Testis (tissue), 2 donors: ENCODE measurements at regions not wholly inside any gene's neighbourhood (a gene's known extent, or its start where the extent isn't known, plus 50 kb on each side); places are given as distances from the start of the nearest gene placed in this dataset.

Source experiments
- POLR2A ChIP-seq: fragments of 450-650 bp; IDR thresholded peaks from one replicate; pipeline ENCODE4 v1.6.1; 2017; ENCODE audit warnings: antibody characterized with exemption, mild to moderate bottlenecking, moderate library complexity
- TF ChIP-seq, protein P1 (sequence below), 3 experiments: fragments of 450-650 bp in 2 of 3; fragments of 200-600 bp in 1 of 3; sonication (generic) in 1 of 3; IDR thresholded peaks; one replicate each; pipeline ENCODE4 v1.5.1; 2016 to 2019; ENCODE audit warnings: antibody characterized with exemption in 3 of 3, mild to moderate bottlenecking in 2 of 3, moderate library complexity in 1 of 3

- TF ChIP-seq, protein P1, sequence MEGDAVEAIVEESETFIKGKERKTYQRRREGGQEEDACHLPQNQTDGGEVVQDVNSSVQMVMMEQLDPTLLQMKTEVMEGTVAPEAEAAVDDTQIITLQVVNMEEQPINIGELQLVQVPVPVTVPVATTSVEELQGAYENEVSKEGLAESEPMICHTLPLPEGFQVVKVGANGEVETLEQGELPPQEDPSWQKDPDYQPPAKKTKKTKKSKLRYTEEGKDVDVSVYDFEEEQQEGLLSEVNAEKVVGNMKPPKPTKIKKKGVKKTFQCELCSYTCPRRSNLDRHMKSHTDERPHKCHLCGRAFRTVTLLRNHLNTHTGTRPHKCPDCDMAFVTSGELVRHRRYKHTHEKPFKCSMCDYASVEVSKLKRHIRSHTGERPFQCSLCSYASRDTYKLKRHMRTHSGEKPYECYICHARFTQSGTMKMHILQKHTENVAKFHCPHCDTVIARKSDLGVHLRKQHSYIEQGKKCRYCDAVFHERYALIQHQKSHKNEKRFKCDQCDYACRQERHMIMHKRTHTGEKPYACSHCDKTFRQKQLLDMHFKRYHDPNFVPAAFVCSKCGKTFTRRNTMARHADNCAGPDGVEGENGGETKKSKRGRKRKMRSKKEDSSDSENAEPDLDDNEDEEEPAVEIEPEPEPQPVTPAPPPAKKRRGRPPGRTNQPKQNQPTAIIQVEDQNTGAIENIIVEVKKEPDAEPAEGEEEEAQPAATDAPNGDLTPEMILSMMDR (IDR thresholded peaks at IDR 0.05): no peak
- TF ChIP-seq POLR2A: no peak
These were observed 211.1 kb downstream of the LRATD1 start for GRCh38 chr2:14843507-14844204.
